GM21367 (cell line): ENCODE measurements at regions not wholly inside any gene's neighbourhood (a gene's known extent, or its start where the extent isn't known, plus 50 kb on each side); places are given as distances from the start of the nearest gene placed in this dataset.

ENCODE experiments used
- ATAC-seq: cut with Tn5 transposase; IDR thresholded peaks from one replicate; pipeline ENCODE4 v1.9.1; 2021; ENCODE audit not compliant: unreplicated experiment

- no peak for ATAC-seq
Measured at GRCh38 chr6:132868057-132868456, 53.7 kb downstream of the RPS12 start.

GRCh38 chr6:132872923-132873322 lies 58.6 kb downstream of the RPS12 start:
- peak; percentile 100 for ATAC-seq

- no peak for ATAC-seq
Measured at GRCh38 chr6:132877003-132877402, 62.6 kb downstream of the RPS12 start.

- no peak for ATAC-seq
Measured at GRCh38 chr6:132887204-132887603, 72.8 kb downstream of the RPS12 start.

- no peak for ATAC-seq
Measured at GRCh38 chr6:132888701-132889100, 74.3 kb downstream of the RPS12 start.

GRCh38 chr6:132892929-132893771 lies 78.8 kb downstream of the RPS12 start:
- ATAC-seq = no peak

- ATAC-seq = no peak
Measured at GRCh38 chr6:132893772-132894490, 79.6 kb downstream of the RPS12 start.

- no peak for ATAC-seq
Measured at GRCh38 chr6:132898376-132898775, 84.0 kb downstream of the RPS12 start.

GRCh38 chr6:132900849-132901248 lies 86.5 kb downstream of the RPS12 start:
- no peak for ATAC-seq

- ATAC-seq = no peak
Measured at GRCh38 chr6:132902901-132903300, 88.5 kb downstream of the RPS12 start.

- no peak for ATAC-seq
Measured at GRCh38 chr6:132907231-132907630, 92.9 kb downstream of the RPS12 start.

- ATAC-seq = no peak
Measured at GRCh38 chr6:132907914-132908313, 93.5 kb downstream of the RPS12 start.

- ATAC-seq = no peak
Measured at GRCh38 chr6:132909742-132910141, 95.4 kb downstream of the RPS12 start.

GRCh38 chr6:132910759-132911158 lies 96.4 kb downstream of the RPS12 start:
- no peak for ATAC-seq

GRCh38 chr6:132919045-132919860 lies 104.9 kb downstream of the RPS12 start:
- no peak for ATAC-seq

- no peak for ATAC-seq
Measured at GRCh38 chr6:132927713-132928112, 113.3 kb downstream of the RPS12 start.

GRCh38 chr6:132929141-132929540 lies 114.8 kb downstream of the RPS12 start:
- ATAC-seq = no peak

- ATAC-seq = no peak
Measured at GRCh38 chr6:132931313-132931712, 116.9 kb downstream of the RPS12 start.

GRCh38 chr6:132931936-132932514 lies 117.7 kb downstream of the RPS12 start:
- no peak for ATAC-seq

- no peak for ATAC-seq
Measured at GRCh38 chr6:132932588-132932987, 118.2 kb downstream of the RPS12 start.

- no peak for ATAC-seq
Measured at GRCh38 chr6:132933090-132933489, 118.7 kb downstream of the RPS12 start.
